Smooth muscle cell (in vitro differentiated cells): ENCODE measurements at regions not wholly inside any gene's neighbourhood (a gene's known extent, or its start where the extent isn't known, plus 50 kb on each side); places are given as distances from the start of the nearest gene placed in this dataset.
"Not testable (repeated sequence)": the region's sequence is repeated elsewhere in the genome, so short reads cannot be mapped to it uniquely, and the experiment has no call there.

ENCODE experiments used
- DNase-seq: peaks from one replicate; lab custom pipeline; 2025; ENCODE audit not compliant: unreplicated experiment; lab: John Stamatoyannopoulos, UW
- H2AFZ ChIP-seq: fragments of 200-600 bp; sonication (generic); 2 replicates; pipeline ENCODE4 v1.6.0; 2016; ENCODE audit warnings: antibody characterized with exemption, low read depth, mild to moderate bottlenecking
- H3F3A ChIP-seq: fragments of 200-600 bp; sonication (generic); 2 replicates; pipeline ENCODE4 v1.6.0; 2017; ENCODE audit warnings: antibody characterized with exemption, low read depth
- H3K27ac ChIP-seq: fragments of 200-600 bp; sonication (generic); 2 replicates; pipeline ENCODE4 v1.5.1; 2016; ENCODE audit warnings: low read depth, mild to moderate bottlenecking
- H3K27me3 ChIP-seq: fragments of 200-600 bp; sonication (generic); 2 replicates; pipeline ENCODE4 v1.6.1; 2016; ENCODE audit warnings: low read depth, mild to moderate bottlenecking
- H3K36me3 ChIP-seq: fragments of 200-600 bp; sonication (generic); 2 replicates; pipeline ENCODE4 v1.5.1; 2016; ENCODE audit warnings: low read depth
- H3K4me1 ChIP-seq: fragments of 200-600 bp; sonication (generic); 2 replicates; pipeline ENCODE4 v1.5.1; 2016; ENCODE audit warnings: low read depth
- H3K4me2 ChIP-seq: fragments of 200-600 bp; sonication (generic); 2 replicates; pipeline ENCODE4 v1.6.0; 2016; ENCODE audit warnings: mild to moderate bottlenecking
- H3K4me3 ChIP-seq: fragments of 200-600 bp; sonication (generic); 2 replicates; pipeline ENCODE4 v1.5.1; 2016; ENCODE audit warnings: mild to moderate bottlenecking
- H3K79me2 ChIP-seq: fragments of 200-600 bp; sonication (generic); 2 replicates; pipeline ENCODE4 v1.6.0; 2016; ENCODE audit warnings: low read depth, mild to moderate bottlenecking
- H3K9ac ChIP-seq: fragments of 200-600 bp; sonication (generic); 2 replicates; pipeline ENCODE4 v1.6.0; 2016; ENCODE audit warnings: low read depth
- H3K9me3 ChIP-seq: fragments of 200-600 bp; sonication (generic); replicated peaks from 2 replicates; pipeline ENCODE4 v1.5.1; 2016; ENCODE audit warnings: low read depth
- H4K20me1 ChIP-seq: fragments of 200-600 bp; sonication (generic); 2 replicates; pipeline ENCODE4 v1.6.0; 2016; ENCODE audit warnings: low read depth
- CTCF ChIP-seq: fragments of 200-600 bp; sonication (generic); IDR thresholded peaks from 2 replicates; pipeline ENCODE4 v1.5.1; 2017; ENCODE audit warnings: borderline replicate concordance, mild to moderate bottlenecking, antibody characterized with exemption; ENCODE audit not compliant: insufficient read depth, poor library complexity, severe bottlenecking
- WGBS: methylation state at CpG from one replicate; pipeline ENCODE4 v1.1.7; 2016; ENCODE audit warnings: low lambda C conversion rate; 5-methylcytosine and 5-hydroxymethylcytosine counted together

GRCh38 chr19:34085336-34085735 lies 87.0 kb upstream of the LSM14A start:
- Histone ChIP-seq H3K27me3 (no peaks in the 10 kb centered on the region), H3K79me2 (no peaks in the 10 kb centered on the region), H3K9me3 (no peaks in the 10 kb centered on the region), H3K9ac (no peak overlapping the region), H3K4me3 (no peak overlapping the region), H4K20me1 (no peaks in the 10 kb centered on the region), H3K4me2 (no peak overlapping the region), H3K4me1 (peaks cover 15% of the 10 kb centered on the region), H3K36me3 (no peaks in the 10 kb centered on the region), H3F3A (no peaks in the 10 kb centered on the region), H3K27ac (no peak overlapping the region), H2AFZ (no peak overlapping the region)
- 53% methylated on average over 3 of the region's 3 CpGs for WGBS
- TF ChIP-seq CTCF = no peak
- no peak for DNase-seq

- Histone ChIP-seq H4K20me1 (no peaks in the 10 kb centered on the region), H2AFZ (no peak overlapping the region), H3K9ac (no peak overlapping the region), H3K36me3 (no peaks in the 10 kb centered on the region), H3K9me3 (no peaks in the 10 kb centered on the region), H3K27me3 (no peaks in the 10 kb centered on the region), H3K27ac (no peak overlapping the region), H3K79me2 (no peaks in the 10 kb centered on the region), H3F3A (no peaks in the 10 kb centered on the region), H3K4me2 (no peak overlapping the region), H3K4me3 (no peak overlapping the region), H3K4me1 (peaks cover 3% of the 10 kb centered on the region)
- TF ChIP-seq CTCF = no peak
- no peak for DNase-seq
Observed at GRCh38 chr19:34088292-34088691, 84.0 kb upstream of the LSM14A start.

- Histone ChIP-seq H3K4me3 (no peak overlapping the region), H3K9ac (no peak overlapping the region), H2AFZ (no peak overlapping the region), H3K27me3 (no peaks in the 10 kb centered on the region), H3K36me3 (no peaks in the 10 kb centered on the region), H4K20me1 (no peaks in the 10 kb centered on the region), H3F3A (no peaks in the 10 kb centered on the region), H3K79me2 (no peaks in the 10 kb centered on the region), H3K4me2 (no peak overlapping the region), H3K9me3 (no peaks in the 10 kb centered on the region), H3K27ac (no peak overlapping the region), H3K4me1 (peaks cover 3% of the 10 kb centered on the region)
- no peak for DNase-seq
- no peak for TF ChIP-seq CTCF
- 82% methylated on average over 5 of the region's 5 CpGs for WGBS
Observed at GRCh38 chr19:34089566-34089965, 82.7 kb upstream of the LSM14A start.

- peaks cover 8% of the 10 kb centered on the region for H3K27me3 ChIP-seq
- H4K20me1 ChIP-seq = no peaks in the 10 kb centered on the region
- DNase-seq = no peak
- no peaks in the 10 kb centered on the region for H3K9me3 ChIP-seq
- no peak overlapping the region for H2AFZ ChIP-seq
- no peaks in the 10 kb centered on the region for H3K79me2 ChIP-seq
- no peak overlapping the region for H3K4me3 ChIP-seq
- no peak overlapping the region for H3K27ac ChIP-seq
- no peaks in the 10 kb centered on the region for H3K36me3 ChIP-seq
- no peaks in the 10 kb centered on the region for H3F3A ChIP-seq
- 87% methylated on average over 3 of the region's 3 CpGs for WGBS
- TF ChIP-seq CTCF = no peak
- no peak overlapping the region for H3K4me2 ChIP-seq
- no peak overlapping the region for H3K9ac ChIP-seq
- H3K4me1 ChIP-seq = no peaks in the 10 kb centered on the region
Observed at GRCh38 chr19:34094960-34095359, 77.3 kb upstream of the LSM14A start.

GRCh38 chr19:34095411-34095810 lies 76.9 kb upstream of the LSM14A start:
- not testable (repeated sequence) for DNase-seq, H3K4me3 ChIP-seq, H3F3A ChIP-seq, H3K4me2 ChIP-seq, H3K4me1 ChIP-seq, H3K36me3 ChIP-seq, H3K79me2 ChIP-seq, H4K20me1 ChIP-seq, H3K9ac ChIP-seq, H3K9me3 ChIP-seq, H3K27ac ChIP-seq, H2AFZ ChIP-seq
- peaks cover 12% of the 10 kb centered on the region for H3K27me3 ChIP-seq
- 96% methylated on average over 5 of the region's 5 CpGs for WGBS
